ENCODE measurements at regions not wholly inside any gene's neighbourhood (a gene's known extent, or its start where the extent isn't known, plus 50 kb on each side); places are given as distances from the start of the nearest gene placed in this dataset.

DNA sequence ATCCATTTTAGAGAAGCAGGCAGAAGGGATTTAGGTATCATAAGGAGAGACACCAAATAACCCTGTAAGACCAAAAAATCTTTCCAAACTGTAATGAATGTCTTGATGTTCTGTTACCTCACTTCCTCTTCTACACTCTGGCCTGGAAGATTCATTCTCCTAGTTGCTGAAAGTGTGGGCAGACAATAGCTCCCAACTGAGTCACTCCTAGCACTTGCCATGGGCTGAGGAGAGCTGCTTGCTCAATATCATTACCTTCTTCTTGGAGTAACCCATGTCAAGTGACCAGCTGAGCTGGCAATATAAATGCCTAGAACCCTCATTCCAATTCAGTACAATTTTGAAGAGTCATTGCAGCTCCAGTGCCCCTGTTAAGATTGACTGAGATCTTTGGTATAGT, 1985.5 kb upstream of the CDH6 start:
- TF ChIP-seq, protein P1, sequence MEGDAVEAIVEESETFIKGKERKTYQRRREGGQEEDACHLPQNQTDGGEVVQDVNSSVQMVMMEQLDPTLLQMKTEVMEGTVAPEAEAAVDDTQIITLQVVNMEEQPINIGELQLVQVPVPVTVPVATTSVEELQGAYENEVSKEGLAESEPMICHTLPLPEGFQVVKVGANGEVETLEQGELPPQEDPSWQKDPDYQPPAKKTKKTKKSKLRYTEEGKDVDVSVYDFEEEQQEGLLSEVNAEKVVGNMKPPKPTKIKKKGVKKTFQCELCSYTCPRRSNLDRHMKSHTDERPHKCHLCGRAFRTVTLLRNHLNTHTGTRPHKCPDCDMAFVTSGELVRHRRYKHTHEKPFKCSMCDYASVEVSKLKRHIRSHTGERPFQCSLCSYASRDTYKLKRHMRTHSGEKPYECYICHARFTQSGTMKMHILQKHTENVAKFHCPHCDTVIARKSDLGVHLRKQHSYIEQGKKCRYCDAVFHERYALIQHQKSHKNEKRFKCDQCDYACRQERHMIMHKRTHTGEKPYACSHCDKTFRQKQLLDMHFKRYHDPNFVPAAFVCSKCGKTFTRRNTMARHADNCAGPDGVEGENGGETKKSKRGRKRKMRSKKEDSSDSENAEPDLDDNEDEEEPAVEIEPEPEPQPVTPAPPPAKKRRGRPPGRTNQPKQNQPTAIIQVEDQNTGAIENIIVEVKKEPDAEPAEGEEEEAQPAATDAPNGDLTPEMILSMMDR (IDR thresholded peaks at IDR 0.05) = no peak
- TF ChIP-seq POLR2A (IDR thresholded peaks at IDR 0.05) = no peak

Data from testis (tissue), 2 donors.